T-helper 1 cell treated with Interleukin-12 subunit alpha and Interleukin-12 subunit beta and Interleukin-4 antibody, amounts not matched to agents 30 ng/mL and 1 ng/mL, for 36 hours (primary cell): ENCODE measurements at regions not wholly inside any gene's neighbourhood (a gene's known extent, or its start where the extent isn't known, plus 50 kb on each side); places are given as distances from the start of the nearest gene placed in this dataset.

Source experiments
- intact Hi-C: fragments of 100-400 bp; cut with micrococcal nuclease; formaldehyde crosslinking; loops from one replicate; pipeline ENCODE4 v1.15.1; 2024

GRCh38 chr1:38344716-38345115 lies 298.1 kb upstream of the POU3F1 start:
- intact Hi-C loops, result no loop called here

GRCh38 chr1:38341694-38342093 lies 295.1 kb upstream of the POU3F1 start:
- intact Hi-C loops, result no loop called here

- intact Hi-C loops, result no loop called here
Observed at GRCh38 chr1:38340409-38340808, 293.8 kb upstream of the POU3F1 start.

GRCh38 chr1:38337711-38338110 lies 291.1 kb upstream of the POU3F1 start:
- intact Hi-C loops, result no loop called here

GRCh38 chr1:38336961-38337360 lies 290.4 kb upstream of the POU3F1 start:
- intact Hi-C loops, result no loop called here

GRCh38 chr1:38336301-38336923 lies 289.8 kb upstream of the POU3F1 start:
- intact Hi-C loops, result no loop called here

- intact Hi-C loops, result no loop called here
Observed at GRCh38 chr1:38334930-38335592, 288.5 kb upstream of the POU3F1 start.

- intact Hi-C loops, result no loop called here
Observed at GRCh38 chr1:38332649-38333310, 286.2 kb upstream of the POU3F1 start.

GRCh38 chr1:38331496-38332210 lies 285.1 kb upstream of the POU3F1 start:
- intact Hi-C loops, result no loop called here

GRCh38 chr1:38330799-38331198 lies 284.2 kb upstream of the POU3F1 start:
- intact Hi-C loops, result no loop called here

- intact Hi-C loops, result no loop called here
Observed at GRCh38 chr1:38329644-38330043, 283.1 kb upstream of the POU3F1 start.

- intact Hi-C loops, result no loop called here
Observed at GRCh38 chr1:38328278-38329035, 281.9 kb upstream of the POU3F1 start.

- intact Hi-C loops, result no loop called here
Observed at GRCh38 chr1:38327559-38327973, 281.0 kb upstream of the POU3F1 start.

GRCh38 chr1:38326856-38327255 lies 280.3 kb upstream of the POU3F1 start:
- intact Hi-C loops, result no loop called here

- intact Hi-C loops, result no loop called here
Observed at GRCh38 chr1:38326135-38326534, 279.5 kb upstream of the POU3F1 start.

GRCh38 chr1:38312753-38313152 lies 266.2 kb upstream of the POU3F1 start:
- intact Hi-C loops, result no loop called here

- intact Hi-C loops, result no loop called here
Observed at GRCh38 chr1:38310079-38310478, 263.5 kb upstream of the POU3F1 start.

GRCh38 chr1:38308780-38309179 lies 262.2 kb upstream of the POU3F1 start:
- intact Hi-C loops, result no loop called here

- intact Hi-C loops, result no loop called here
Observed at GRCh38 chr1:38305666-38306065, 259.1 kb upstream of the POU3F1 start.

GRCh38 chr1:38303843-38304242 lies 257.2 kb upstream of the POU3F1 start:
- intact Hi-C loops, result no loop called here

GRCh38 chr1:38301040-38301439 lies 254.4 kb upstream of the POU3F1 start:
- intact Hi-C loops, result no loop called here
